Mesodermal cell (in vitro differentiated cells): ENCODE measurements at regions not wholly inside any gene's neighbourhood (a gene's known extent, or its start where the extent isn't known, plus 50 kb on each side); places are given as distances from the start of the nearest gene placed in this dataset.
"Not testable (repeated sequence)": the region's sequence is repeated elsewhere in the genome, so short reads cannot be mapped to it uniquely, and the experiment has no call there.

Source experiments
- H3K27ac ChIP-seq: 2 replicates; pipeline ENCODE4 v1.7.0; 2013; ENCODE audit warnings: mild to moderate bottlenecking, low read depth, low read length, moderate library complexity; ENCODE audit not compliant: severe bottlenecking
- H3K36me3 ChIP-seq: 2 replicates; pipeline ENCODE4 v1.7.1; 2013; ENCODE audit warnings: mild to moderate bottlenecking, low read length, moderate library complexity; ENCODE audit not compliant: control insufficient read depth, insufficient read depth
- H3K4me1 ChIP-seq: one replicate; pipeline ENCODE4 v1.7.1; 2013; ENCODE audit warnings: mild to moderate bottlenecking, low read length; ENCODE audit not compliant: insufficient read depth, control insufficient read depth, poor library complexity, severe bottlenecking
- H3K4me3 ChIP-seq: 2 replicates; pipeline ENCODE4 v1.7.0; 2013; ENCODE audit warnings: low read length, control low read depth, mild to moderate bottlenecking; ENCODE audit not compliant: insufficient read depth, poor library complexity, severe bottlenecking; ENCODE audit errors: extremely low read depth
- H3K9me3 ChIP-seq: 2 replicates; pipeline ENCODE4 v1.7.1; 2013; ENCODE audit warnings: mild to moderate bottlenecking, low read length, moderate library complexity; ENCODE audit not compliant: control insufficient read depth
- WGBS, 2 experiments: methylation state at CpG; one replicate each; pipeline ENCODE4 v1.1.5; 2013; ENCODE audit warnings: missing lambda C conversion rate in 2 of 2; ENCODE audit not compliant: insufficient coverage in 2 of 2; 5-methylcytosine and 5-hydroxymethylcytosine counted together

- not testable (repeated sequence) for H3K4me3 ChIP-seq, H3K36me3 ChIP-seq, H3K4me1 ChIP-seq, H3K27ac ChIP-seq, H3K9me3 ChIP-seq
- 92 to 93% methylated on average over 25 to 28 of the region's 39 CpGs for WGBS, 2 experiments
Observed at GRCh38 chr7:159335181-159335926, 190.7 kb upstream of the VIPR2 start.

- peaks cover 17% of the 10 kb centered on the region for H3K9me3 ChIP-seq
- H3K36me3 ChIP-seq, H3K4me1 ChIP-seq, H3K4me3 ChIP-seq, H3K27ac ChIP-seq: not testable (repeated sequence)
- no CpG with 5 or more reads among the region's 1 CpG for WGBS, 2 experiments
Observed at GRCh38 chr7:159332854-159333479, 188.3 kb upstream of the VIPR2 start.

GRCh38 chr7:159331462-159331861, 186.8 kb upstream of the VIPR2 start:
- H3K27ac ChIP-seq = no peak overlapping the region
- 0 to 15% methylated on average over 1 of the region's 2 CpGs for WGBS, 2 experiments
- no peaks in the 10 kb centered on the region for H3K36me3 ChIP-seq
- H3K4me3 ChIP-seq = no peak overlapping the region
- H3K4me1 ChIP-seq = no peaks in the 10 kb centered on the region
- peaks cover 28% of the 10 kb centered on the region for H3K9me3 ChIP-seq

- no peaks in the 10 kb centered on the region for H3K36me3 ChIP-seq
- no peak overlapping the region for H3K27ac ChIP-seq
- no peak overlapping the region for H3K4me3 ChIP-seq
- peaks cover 41% of the 10 kb centered on the region for H3K9me3 ChIP-seq
- H3K4me1 ChIP-seq = no peaks in the 10 kb centered on the region
Observed at GRCh38 chr7:159329818-159330378, 185.2 kb upstream of the VIPR2 start.

GRCh38 chr7:159328096-159328495, 183.4 kb upstream of the VIPR2 start:
- H3K9me3 ChIP-seq = peaks cover 42% of the 10 kb centered on the region
- no peak overlapping the region for H3K4me3 ChIP-seq
- no peaks in the 10 kb centered on the region for H3K36me3 ChIP-seq
- H3K4me1 ChIP-seq = no peaks in the 10 kb centered on the region
- H3K27ac ChIP-seq = no peak overlapping the region

- H3K27ac ChIP-seq = no peak overlapping the region
- H3K36me3 ChIP-seq = no peaks in the 10 kb centered on the region
- H3K4me1 ChIP-seq = no peaks in the 10 kb centered on the region
- WGBS, 2 experiments = 71 to 74% methylated on average over 2 to 3 of the region's 4 CpGs
- H3K4me3 ChIP-seq = no peak overlapping the region
- peaks cover 67% of the 10 kb centered on the region for H3K9me3 ChIP-seq
Observed at GRCh38 chr7:159323359-159323758, 178.7 kb upstream of the VIPR2 start.

GRCh38 chr7:159321278-159321677, 176.6 kb upstream of the VIPR2 start:
- no peaks in the 10 kb centered on the region for H3K36me3 ChIP-seq
- H3K4me3 ChIP-seq = no peak overlapping the region
- 67 to 80% methylated on average over 1 of the region's 2 CpGs for WGBS, 2 experiments
- peaks cover 55% of the 10 kb centered on the region for H3K9me3 ChIP-seq
- H3K4me1 ChIP-seq = no peaks in the 10 kb centered on the region
- no peak overlapping the region for H3K27ac ChIP-seq

- no peak overlapping the region for H3K4me3 ChIP-seq
- no peaks in the 10 kb centered on the region for H3K36me3 ChIP-seq
- H3K27ac ChIP-seq = no peak overlapping the region
- no peaks in the 10 kb centered on the region for H3K4me1 ChIP-seq
- WGBS, 2 experiments = 17 to 43% methylated on average over 1 to 2 of the region's 4 CpGs
- H3K9me3 ChIP-seq = peaks cover 53% of the 10 kb centered on the region
Observed at GRCh38 chr7:159318682-159319351, 174.2 kb upstream of the VIPR2 start.

GRCh38 chr7:159317294-159317693, 172.6 kb upstream of the VIPR2 start:
- Histone ChIP-seq H3K4me3 (no peak overlapping the region), H3K27ac (no peak overlapping the region), H3K36me3 (no peaks in the 10 kb centered on the region), H3K4me1 (no peaks in the 10 kb centered on the region), H3K9me3 (peaks cover 44% of the 10 kb centered on the region)

- no peak overlapping the region for H3K27ac ChIP-seq
- 57 to 100% methylated on average over 1 of the region's 1 CpG for WGBS, 2 experiments
- no peaks in the 10 kb centered on the region for H3K36me3 ChIP-seq
- H3K4me1 ChIP-seq = no peaks in the 10 kb centered on the region
- peaks cover 37% of the 10 kb centered on the region for H3K9me3 ChIP-seq
- H3K4me3 ChIP-seq = no peak overlapping the region
Observed at GRCh38 chr7:159311172-159311494, 166.5 kb upstream of the VIPR2 start.
